ENCODE measurements at regions not wholly inside any gene's neighbourhood (a gene's known extent, or its start where the extent isn't known, plus 50 kb on each side); places are given as distances from the start of the nearest gene placed in this dataset.

DNA sequence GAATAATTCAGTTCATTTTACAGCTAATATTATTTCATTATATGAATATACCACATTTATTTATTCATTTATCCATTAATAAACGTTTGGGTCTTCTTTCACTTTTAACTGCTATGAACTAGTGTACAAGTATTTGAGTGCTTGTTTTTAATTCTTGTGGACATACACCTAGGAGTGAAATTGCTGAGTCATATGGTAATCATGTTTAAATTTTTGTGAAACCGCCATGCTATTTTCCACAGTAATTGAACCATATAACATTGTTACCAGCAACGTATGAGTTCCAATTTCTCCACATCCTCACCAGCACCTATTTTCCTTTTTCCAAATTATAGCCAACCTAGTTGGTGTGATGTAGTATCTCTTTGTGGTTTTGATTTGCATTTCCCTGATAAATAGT, 388.2 kb downstream of the MAGEE1 start:
- TF ChIP-seq, protein P1, sequence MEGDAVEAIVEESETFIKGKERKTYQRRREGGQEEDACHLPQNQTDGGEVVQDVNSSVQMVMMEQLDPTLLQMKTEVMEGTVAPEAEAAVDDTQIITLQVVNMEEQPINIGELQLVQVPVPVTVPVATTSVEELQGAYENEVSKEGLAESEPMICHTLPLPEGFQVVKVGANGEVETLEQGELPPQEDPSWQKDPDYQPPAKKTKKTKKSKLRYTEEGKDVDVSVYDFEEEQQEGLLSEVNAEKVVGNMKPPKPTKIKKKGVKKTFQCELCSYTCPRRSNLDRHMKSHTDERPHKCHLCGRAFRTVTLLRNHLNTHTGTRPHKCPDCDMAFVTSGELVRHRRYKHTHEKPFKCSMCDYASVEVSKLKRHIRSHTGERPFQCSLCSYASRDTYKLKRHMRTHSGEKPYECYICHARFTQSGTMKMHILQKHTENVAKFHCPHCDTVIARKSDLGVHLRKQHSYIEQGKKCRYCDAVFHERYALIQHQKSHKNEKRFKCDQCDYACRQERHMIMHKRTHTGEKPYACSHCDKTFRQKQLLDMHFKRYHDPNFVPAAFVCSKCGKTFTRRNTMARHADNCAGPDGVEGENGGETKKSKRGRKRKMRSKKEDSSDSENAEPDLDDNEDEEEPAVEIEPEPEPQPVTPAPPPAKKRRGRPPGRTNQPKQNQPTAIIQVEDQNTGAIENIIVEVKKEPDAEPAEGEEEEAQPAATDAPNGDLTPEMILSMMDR (conservative IDR thresholded peaks at IDR 0.05; ENCODE audit: low read length): no peak
- TF ChIP-seq EZH2phosphoT487 (IDR thresholded peaks at IDR 0.05; ENCODE audit: borderline replicate concordance): no peak

Measured in Loucy (cell line).